ENCODE measurements at regions not wholly inside any gene's neighbourhood (a gene's known extent, or its start where the extent isn't known, plus 50 kb on each side); places are given as distances from the start of the nearest gene placed in this dataset.

GRCh38 chr4:123471655-123472369 lies 75.2 kb downstream of the SPRY1 start:
- TF ChIP-seq EZH2phosphoT487 (IDR thresholded peaks at IDR 0.05; ENCODE audit: low read length) (no peak), EZH2 (optimal IDR thresholded peaks at IDR 0.05; ENCODE audit: low read depth, low read length) (no peak), CTCF (IDR thresholded peaks at IDR 0.05; ENCODE audit: low read length) (no peak)
- Histone ChIP-seq H3K79me2 (ENCODE audit: low read length) (no peaks in the 10 kb centered on the region), H3K4me1 (ENCODE audit: low read length) (no peaks in the 10 kb centered on the region), H3K9me2 (replicated peaks; ENCODE audit: insufficient read depth, low read length) (no peaks in the 10 kb centered on the region), H3K9ac (ENCODE audit: low read length) (no peak overlapping the region), H3K36me3 (replicated peaks; ENCODE audit: insufficient read depth, low read length) (no peaks in the 10 kb centered on the region), H3K4me3 (ENCODE audit: low read length) (no peak overlapping the region), H3K27me3 (replicated peaks; ENCODE audit: insufficient read depth, low read length) (no peaks in the 10 kb centered on the region), H3K9me3 (replicated peaks; ENCODE audit: insufficient read depth, low read length) (no peaks in the 10 kb centered on the region), H3K27ac (ENCODE audit: low read length) (no peak overlapping the region), H2AFZ (ENCODE audit: low read length) (no peak overlapping the region), H3K4me2 (ENCODE audit: low read depth, low read length) (no peak overlapping the region), H4K20me1 (ENCODE audit: insufficient read depth, low read length) (no peaks in the 10 kb centered on the region), H3F3A (ENCODE audit: insufficient read depth, low read length) (no peaks in the 10 kb centered on the region)
- no peak for DNase-seq

GRCh38 chr4:123474817-123475216 lies 78.2 kb downstream of the SPRY1 start:
- Histone ChIP-seq H3K36me3 (replicated peaks; ENCODE audit: insufficient read depth, low read length) (no peaks in the 10 kb centered on the region), H3K9me3 (replicated peaks; ENCODE audit: insufficient read depth, low read length) (no peaks in the 10 kb centered on the region), H3K4me2 (ENCODE audit: low read depth, low read length) (no peak overlapping the region), H3K79me2 (ENCODE audit: low read length) (no peaks in the 10 kb centered on the region), H3K9me2 (replicated peaks; ENCODE audit: insufficient read depth, low read length) (no peaks in the 10 kb centered on the region), H2AFZ (ENCODE audit: low read length) (no peak overlapping the region), H3K9ac (ENCODE audit: low read length) (no peak overlapping the region), H3K4me3 (ENCODE audit: low read length) (no peak overlapping the region), H3F3A (ENCODE audit: insufficient read depth, low read length) (no peaks in the 10 kb centered on the region), H3K27me3 (replicated peaks; ENCODE audit: insufficient read depth, low read length) (no peaks in the 10 kb centered on the region), H4K20me1 (ENCODE audit: insufficient read depth, low read length) (no peaks in the 10 kb centered on the region), H3K27ac (ENCODE audit: low read length) (no peak overlapping the region), H3K4me1 (ENCODE audit: low read length) (no peaks in the 10 kb centered on the region)
- TF ChIP-seq CTCF (IDR thresholded peaks at IDR 0.05; ENCODE audit: low read length) (no peak), EZH2 (optimal IDR thresholded peaks at IDR 0.05; ENCODE audit: low read depth, low read length) (no peak), EZH2phosphoT487 (IDR thresholded peaks at IDR 0.05; ENCODE audit: low read length) (no peak)
- no peak for DNase-seq

GRCh38 chr4:123476089-123476488 lies 79.5 kb downstream of the SPRY1 start:
- Histone ChIP-seq H3K36me3 (replicated peaks; ENCODE audit: insufficient read depth, low read length) (no peaks in the 10 kb centered on the region), H3K4me3 (ENCODE audit: low read length) (no peak overlapping the region), H3K27ac (ENCODE audit: low read length) (no peak overlapping the region), H3F3A (ENCODE audit: insufficient read depth, low read length) (no peaks in the 10 kb centered on the region), H3K9me2 (replicated peaks; ENCODE audit: insufficient read depth, low read length) (no peaks in the 10 kb centered on the region), H2AFZ (ENCODE audit: low read length) (no peak overlapping the region), H4K20me1 (ENCODE audit: insufficient read depth, low read length) (no peaks in the 10 kb centered on the region), H3K27me3 (replicated peaks; ENCODE audit: insufficient read depth, low read length) (no peaks in the 10 kb centered on the region), H3K9me3 (replicated peaks; ENCODE audit: insufficient read depth, low read length) (no peaks in the 10 kb centered on the region), H3K4me2 (ENCODE audit: low read depth, low read length) (no peak overlapping the region), H3K4me1 (ENCODE audit: low read length) (no peaks in the 10 kb centered on the region), H3K79me2 (ENCODE audit: low read length) (no peaks in the 10 kb centered on the region), H3K9ac (ENCODE audit: low read length) (no peak overlapping the region)
- no peak for DNase-seq
- no peak for TF ChIP-seq CTCF (IDR thresholded peaks at IDR 0.05; ENCODE audit: low read length)
- no peak for TF ChIP-seq EZH2phosphoT487 (IDR thresholded peaks at IDR 0.05; ENCODE audit: low read length)
- no peak for TF ChIP-seq EZH2 (optimal IDR thresholded peaks at IDR 0.05; ENCODE audit: low read depth, low read length)

Data from MM.1S (cell line).